Bronchial epithelial cell (primary cell): ENCODE measurements at regions not wholly inside any gene's neighbourhood (a gene's known extent, or its start where the extent isn't known, plus 50 kb on each side); places are given as distances from the start of the nearest gene placed in this dataset.
A peak's percentile ranks its signal among the peaks of the same experiment; 100 is the strongest.

Source experiments
- DNase-seq: peaks from one replicate; pipeline ENCODE4 v3.0.0-alpha.2; 2010; ENCODE audit warnings: low read depth
- FAIRE-seq: peaks from 2 replicates; lab custom pipeline; 2011; peaks lifted over from hg19 to GRCh38; lab: Jason Lieb, UNC
- H3K27me3 ChIP-seq: 2 replicates; pipeline ENCODE4 v1.5.1; 2011; ENCODE audit warnings: low read length; ENCODE audit not compliant: control insufficient read depth, insufficient read depth
- H3K36me3 ChIP-seq: 2 replicates; pipeline ENCODE4 v1.5.1; 2011; ENCODE audit warnings: low read length; ENCODE audit not compliant: control insufficient read depth, insufficient read depth
- H3K4me3 ChIP-seq: 2 replicates; pipeline ENCODE4 v1.5.1; 2011; ENCODE audit warnings: mild to moderate bottlenecking, low read depth, low read length, control low read depth
- CTCF ChIP-seq: IDR thresholded peaks from 2 replicates; pipeline ENCODE4 v1.5.1; 2011; ENCODE audit warnings: mild to moderate bottlenecking, moderate library complexity, low read length, control low read depth, inconsistent platforms; ENCODE audit not compliant: insufficient read depth, severe bottlenecking

- H3K4me3 ChIP-seq, result no peak overlapping the region
- FAIRE-seq (peak; percentile 86), DNase-seq (peak; percentile 64)
Observed at GRCh38 chr12:124391340-124392261, 96.7 kb downstream of the RFLNA start.

GRCh38 chr12:124390442-124391097 is 95.7 kb downstream of the RFLNA start:
- FAIRE-seq, result no peak
- Histone ChIP-seq H3K27me3 (no peaks in the 10 kb centered on the region), H3K36me3 (peaks cover 5% of the 10 kb centered on the region), H3K4me3 (no peak overlapping the region)
- TF ChIP-seq CTCF, result no peak
- peak; percentile 67 for DNase-seq

More at GRCh38 chr12:124391340-124392261, 96.7 kb downstream of the RFLNA start:
- H3K27me3 ChIP-seq, result no peaks in the 10 kb centered on the region
- H3K36me3 ChIP-seq, result peaks cover 4% of the 10 kb centered on the region
- TF ChIP-seq CTCF, result no peak

GRCh38 chr12:124389725-124390441 is 95.0 kb downstream of the RFLNA start:
- peak; percentile 52 for FAIRE-seq
- DNase-seq, result no peak
- no peak overlapping the region for H3K4me3 ChIP-seq
- no peak for TF ChIP-seq CTCF
- H3K36me3 ChIP-seq, result peaks cover 6% of the 10 kb centered on the region
- H3K27me3 ChIP-seq, result no peaks in the 10 kb centered on the region

GRCh38 chr12:124389138-124389724 is 94.3 kb downstream of the RFLNA start:
- H3K36me3 ChIP-seq, result peaks cover 11% of the 10 kb centered on the region
- no peaks in the 10 kb centered on the region for H3K27me3 ChIP-seq
- peak overlapping the region; percentile 27 for H3K4me3 ChIP-seq
- FAIRE-seq, result no peak
- TF ChIP-seq CTCF, result no peak
- DNase-seq, result peak; percentile 15

GRCh38 chr12:124388679-124389137 is 93.8 kb downstream of the RFLNA start:
- no peak for TF ChIP-seq CTCF
- FAIRE-seq, result no peak
- DNase-seq, result peak; percentile 31
- Histone ChIP-seq H3K4me3 (peak overlapping the region; percentile 27), H3K27me3 (no peaks in the 10 kb centered on the region), H3K36me3 (peaks cover 11% of the 10 kb centered on the region)
